Transverse colon (tissue), 3 donors: ENCODE measurements at regions not wholly inside any gene's neighbourhood (a gene's known extent, or its start where the extent isn't known, plus 50 kb on each side); places are given as distances from the start of the nearest gene placed in this dataset.

ENCODE experiments used
- POLR2A ChIP-seq: fragments of 450-650 bp; IDR thresholded peaks from one replicate; pipeline ENCODE4 v1.6.1; 2016; ENCODE audit warnings: antibody characterized with exemption, mild to moderate bottlenecking, moderate library complexity
- TF ChIP-seq, protein P1 (sequence below), 5 experiments: fragments of 200-600 bp in 3 of 5; fragments of 450-650 bp in 2 of 5; sonication (generic) in 3 of 5; IDR thresholded peaks; 1 replicate in 2 of 5; 2 replicates in 3 of 5; pipeline ENCODE4 v1.5.1; 2016 to 2017; ENCODE audit warnings: antibody characterized with exemption in 5 of 5, inconsistent platforms in 3 of 5, mild to moderate bottlenecking in 2 of 5, moderate library complexity in 1 of 5

DNA sequence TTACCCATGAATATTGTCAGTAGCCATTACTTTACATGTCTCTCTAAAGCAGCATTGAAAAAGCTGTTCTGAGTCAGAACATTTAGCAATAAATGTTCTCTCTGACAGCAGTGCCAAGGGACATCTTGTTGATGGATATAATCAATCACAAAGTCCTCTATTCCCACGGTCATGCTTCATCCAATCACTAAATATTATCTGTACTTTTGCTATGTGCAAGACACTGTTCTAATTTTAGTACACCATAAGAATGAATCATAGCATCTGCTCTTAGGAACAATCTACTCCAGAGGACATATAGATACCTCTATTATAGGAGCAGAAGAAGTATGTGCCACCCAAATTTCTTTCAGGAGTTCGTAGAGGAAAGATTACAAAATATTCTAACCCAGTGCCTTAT lies 142.5 kb upstream of the MBNL1 start:
- TF ChIP-seq, protein P1, sequence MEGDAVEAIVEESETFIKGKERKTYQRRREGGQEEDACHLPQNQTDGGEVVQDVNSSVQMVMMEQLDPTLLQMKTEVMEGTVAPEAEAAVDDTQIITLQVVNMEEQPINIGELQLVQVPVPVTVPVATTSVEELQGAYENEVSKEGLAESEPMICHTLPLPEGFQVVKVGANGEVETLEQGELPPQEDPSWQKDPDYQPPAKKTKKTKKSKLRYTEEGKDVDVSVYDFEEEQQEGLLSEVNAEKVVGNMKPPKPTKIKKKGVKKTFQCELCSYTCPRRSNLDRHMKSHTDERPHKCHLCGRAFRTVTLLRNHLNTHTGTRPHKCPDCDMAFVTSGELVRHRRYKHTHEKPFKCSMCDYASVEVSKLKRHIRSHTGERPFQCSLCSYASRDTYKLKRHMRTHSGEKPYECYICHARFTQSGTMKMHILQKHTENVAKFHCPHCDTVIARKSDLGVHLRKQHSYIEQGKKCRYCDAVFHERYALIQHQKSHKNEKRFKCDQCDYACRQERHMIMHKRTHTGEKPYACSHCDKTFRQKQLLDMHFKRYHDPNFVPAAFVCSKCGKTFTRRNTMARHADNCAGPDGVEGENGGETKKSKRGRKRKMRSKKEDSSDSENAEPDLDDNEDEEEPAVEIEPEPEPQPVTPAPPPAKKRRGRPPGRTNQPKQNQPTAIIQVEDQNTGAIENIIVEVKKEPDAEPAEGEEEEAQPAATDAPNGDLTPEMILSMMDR (IDR thresholded peaks at IDR 0.05) = no peak
- no peak for TF ChIP-seq POLR2A
